GM10266 (cell line): ENCODE measurements at regions not wholly inside any gene's neighbourhood (a gene's known extent, or its start where the extent isn't known, plus 50 kb on each side); places are given as distances from the start of the nearest gene placed in this dataset.

Experiments
- DNase-seq: peaks from one replicate; pipeline ENCODE4 v3.0.0; 2012; ENCODE audit errors: extremely low spot score
- CTCF ChIP-seq: IDR thresholded peaks from 2 replicates; pipeline ENCODE4 v1.5.1; 2012; ENCODE audit warnings: mild to moderate bottlenecking, low read depth; ENCODE audit not compliant: control insufficient read depth, insufficient read depth; ENCODE audit errors: missing control alignments

- DNase-seq, result no peak
- no peak for TF ChIP-seq CTCF
Observed at GRCh38 chr21:17929510-17929909, 110.4 kb upstream of the C21orf91 start.

GRCh38 chr21:17925899-17926298 lies 106.7 kb upstream of the C21orf91 start:
- TF ChIP-seq CTCF, result peak; percentile 42
- no peak for DNase-seq

GRCh38 chr21:17925000-17925610 lies 105.9 kb upstream of the C21orf91 start:
- peak; percentile 89 for TF ChIP-seq CTCF
- DNase-seq, result peak; percentile 63

- no peak for DNase-seq
- no peak for TF ChIP-seq CTCF
Observed at GRCh38 chr21:17921579-17922530, 102.7 kb upstream of the C21orf91 start.

- DNase-seq, result no peak
- TF ChIP-seq CTCF, result no peak
Observed at GRCh38 chr21:17915976-17916375, 96.8 kb upstream of the C21orf91 start.

- no peak for TF ChIP-seq CTCF
- DNase-seq, result no peak
Observed at GRCh38 chr21:17911628-17912027, 92.5 kb upstream of the C21orf91 start.
